Loucy (cell line): ENCODE measurements at regions not wholly inside any gene's neighbourhood (a gene's known extent, or its start where the extent isn't known, plus 50 kb on each side); places are given as distances from the start of the nearest gene placed in this dataset.

Source experiments
- EZH2phosphoT487 ChIP-seq: fragments of 200-600 bp; IDR thresholded peaks from 2 replicates; pipeline ENCODE4 v1.6.1; 2018; ENCODE audit warnings: antibody characterized with exemption, mild to moderate bottlenecking, moderate library complexity, borderline replicate concordance
- TF ChIP-seq, protein P1 (sequence below): fragments of 200-600 bp; sonication (generic); conservative IDR thresholded peaks from 2 replicates; pipeline ENCODE4 v1.5.1; 2014; ENCODE audit warnings: mild to moderate bottlenecking, antibody characterized with exemption, low read length

- TF ChIP-seq, protein P1, sequence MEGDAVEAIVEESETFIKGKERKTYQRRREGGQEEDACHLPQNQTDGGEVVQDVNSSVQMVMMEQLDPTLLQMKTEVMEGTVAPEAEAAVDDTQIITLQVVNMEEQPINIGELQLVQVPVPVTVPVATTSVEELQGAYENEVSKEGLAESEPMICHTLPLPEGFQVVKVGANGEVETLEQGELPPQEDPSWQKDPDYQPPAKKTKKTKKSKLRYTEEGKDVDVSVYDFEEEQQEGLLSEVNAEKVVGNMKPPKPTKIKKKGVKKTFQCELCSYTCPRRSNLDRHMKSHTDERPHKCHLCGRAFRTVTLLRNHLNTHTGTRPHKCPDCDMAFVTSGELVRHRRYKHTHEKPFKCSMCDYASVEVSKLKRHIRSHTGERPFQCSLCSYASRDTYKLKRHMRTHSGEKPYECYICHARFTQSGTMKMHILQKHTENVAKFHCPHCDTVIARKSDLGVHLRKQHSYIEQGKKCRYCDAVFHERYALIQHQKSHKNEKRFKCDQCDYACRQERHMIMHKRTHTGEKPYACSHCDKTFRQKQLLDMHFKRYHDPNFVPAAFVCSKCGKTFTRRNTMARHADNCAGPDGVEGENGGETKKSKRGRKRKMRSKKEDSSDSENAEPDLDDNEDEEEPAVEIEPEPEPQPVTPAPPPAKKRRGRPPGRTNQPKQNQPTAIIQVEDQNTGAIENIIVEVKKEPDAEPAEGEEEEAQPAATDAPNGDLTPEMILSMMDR = no peak
- TF ChIP-seq EZH2phosphoT487 = no peak
These were observed 990.5 kb downstream of the TBL1XR1 start for GRCh38 chr3:176206809-176207208.
